IMR-90 (cell line): ENCODE measurements at regions not wholly inside any gene's neighbourhood (a gene's known extent, or its start where the extent isn't known, plus 50 kb on each side); places are given as distances from the start of the nearest gene placed in this dataset.

Experiments used
- ATAC-seq: fragments of 200-7000 bp; cut with Tn5 transposase; 2 replicates; pipeline ENCODE4 v1.9.1; 2020; ENCODE audit warnings: low read depth, mild to moderate bottlenecking, moderate library complexity
- BruUV-seq: library from RNA; stranded (reverse); fragments of 400-500 nt; replicated peaks from 2 replicates; lab custom pipeline; 2021; lab: Mats Ljungman, UMichigan
- CTCF ChIA-PET: fragments of 300-600 bp; formaldehyde crosslinking; extraction: SDS; loops from one replicate; lab custom pipeline; 2021; ENCODE audit warnings: antibody characterized with exemption; lab: Yijun Ruan, JAX
- POLR2A ChIA-PET: fragments of 300-600 bp; sonication (Branson Sonifier 250); formaldehyde crosslinking; loops from one replicate; lab custom pipeline; 2022; ENCODE audit warnings: antibody characterized with exemption; ENCODE audit not compliant: unreplicated experiment; lab: Charles Lee
- DNase-seq: peaks from one replicate; pipeline ENCODE4 v3.0.0; 2013
- H2AFZ ChIP-seq: replicated peaks from 2 replicates; pipeline ENCODE3; 2013; ENCODE audit warnings: low read length, mild to moderate bottlenecking; ENCODE audit not compliant: poor library complexity
- H2AK5ac ChIP-seq: 2 replicates; pipeline ENCODE4 v1.6.1; 2013; ENCODE audit warnings: low read depth, low read length, inconsistent platforms
- H2AK9ac ChIP-seq: replicated peaks from 2 replicates; pipeline ENCODE3; 2013; ENCODE audit warnings: mild to moderate bottlenecking, low read depth, low read length, moderate library complexity; ENCODE audit not compliant: poor library complexity
- H2BK120ac ChIP-seq: 2 replicates; pipeline ENCODE4 v1.6.1; 2013; ENCODE audit warnings: low read depth, low read length, inconsistent platforms
- H2BK15ac ChIP-seq: 3 replicates; pipeline ENCODE4 v1.6.1; 2013; ENCODE audit warnings: low read depth, low read length, inconsistent platforms
- H2BK20ac ChIP-seq: 2 replicates; pipeline ENCODE4 v1.6.1; 2013; ENCODE audit warnings: low read depth, mild to moderate bottlenecking, inconsistent platforms, low read length, moderate library complexity
- H2BK5ac ChIP-seq: 2 replicates; pipeline ENCODE4 v1.6.1; 2013; ENCODE audit warnings: mild to moderate bottlenecking, low read depth, low read length, inconsistent platforms; ENCODE audit not compliant: poor library complexity, severe bottlenecking
- H3K14ac ChIP-seq: replicated peaks from 2 replicates; pipeline ENCODE4 v1.6.1; 2013; ENCODE audit warnings: low read depth, low read length, inconsistent platforms
- H3K18ac ChIP-seq: 2 replicates; pipeline ENCODE4 v1.6.1; 2013; ENCODE audit warnings: low read depth, low read length, control low read depth
- H3K23ac ChIP-seq: 2 replicates; pipeline ENCODE4 v1.6.1; 2013; ENCODE audit warnings: low read depth, low read length, inconsistent platforms
- H3K27ac ChIP-seq: 2 replicates; pipeline ENCODE4 v1.5.1; 2013; ENCODE audit warnings: mild to moderate bottlenecking, control low read depth, low read length; ENCODE audit not compliant: insufficient read depth
- H3K27me3 ChIP-seq: 2 replicates; pipeline ENCODE4 v1.6.1; 2013; ENCODE audit warnings: low read length; ENCODE audit not compliant: control insufficient read depth, insufficient read depth
- H3K36me3 ChIP-seq: 2 replicates; pipeline ENCODE4 v1.6.1; 2013; ENCODE audit warnings: low read length, mixed read lengths; ENCODE audit not compliant: control insufficient read depth, insufficient read depth
- H3K4ac ChIP-seq: 2 replicates; pipeline ENCODE4 v1.6.1; 2013; ENCODE audit warnings: low read depth, low read length, inconsistent platforms
- H3K4me1 ChIP-seq: 2 replicates; pipeline ENCODE4 v1.6.1; 2013; ENCODE audit warnings: low read length, mixed read lengths; ENCODE audit not compliant: control insufficient read depth, insufficient read depth
- H3K4me2 ChIP-seq: 2 replicates; pipeline ENCODE4 v1.6.1; 2013; ENCODE audit warnings: low read depth, mild to moderate bottlenecking, control low read depth, low read length, moderate library complexity
- H3K4me3 ChIP-seq: 2 replicates; pipeline ENCODE4 v1.5.1; 2013; ENCODE audit warnings: low read depth, mild to moderate bottlenecking, control low read depth, low read length, moderate library complexity; ENCODE audit not compliant: insufficient read depth
- H3K56ac ChIP-seq: 2 replicates; pipeline ENCODE4 v1.6.1; 2013; ENCODE audit warnings: low read length, inconsistent platforms; ENCODE audit not compliant: insufficient read depth; ENCODE audit errors: extremely low read depth
- H3K79me1 ChIP-seq, 2 experiments: 2 replicates each; pipeline ENCODE4 v1.6.1; 2013; ENCODE audit warnings: low read length in 2 of 2, inconsistent platforms in 1 of 2, low read depth in 1 of 2
- H3K9ac ChIP-seq: 2 replicates; pipeline ENCODE4 v1.6.1; 2013; ENCODE audit warnings: low read depth, low read length, control low read depth
- H3K9me1 ChIP-seq: 2 replicates; pipeline ENCODE4 v1.6.1; 2013; ENCODE audit warnings: low read length, inconsistent platforms; ENCODE audit not compliant: insufficient read depth
- H3K9me3 ChIP-seq: 2 replicates; pipeline ENCODE4 v1.6.1; 2013; ENCODE audit warnings: low read length; ENCODE audit not compliant: control insufficient read depth, insufficient read depth
- H4K20me1 ChIP-seq: 2 replicates; pipeline ENCODE4 v1.6.1; 2013; ENCODE audit warnings: low read length, inconsistent platforms; ENCODE audit not compliant: insufficient read depth
- H4K5ac ChIP-seq: 2 replicates; pipeline ENCODE4 v1.6.1; 2013; ENCODE audit warnings: mild to moderate bottlenecking, low read depth, low read length, control low read depth
- H4K8ac ChIP-seq, 2 experiments: 2 replicates each; pipeline ENCODE4 v1.6.1; 2013; ENCODE audit warnings: low read depth in 2 of 2, low read length in 2 of 2, control low read depth in 1 of 2, inconsistent platforms in 1 of 2
- H4K91ac ChIP-seq: 2 replicates; pipeline ENCODE4 v1.6.1; 2013; ENCODE audit warnings: low read depth, low read length, inconsistent platforms; ENCODE audit not compliant: insufficient read depth
- BHLHE40 ChIP-seq: fragments of 150-350 bp; IDR thresholded peaks from 2 replicates; pipeline ENCODE4 v1.6.1; 2016; ENCODE audit warnings: mild to moderate bottlenecking, low read depth, low read length
- CEBPB ChIP-seq: IDR thresholded peaks from 2 replicates; pipeline ENCODE4 v1.6.1; 2012; ENCODE audit warnings: low read depth, low read length, improper control_type of control experiment
- CHD1 ChIP-seq: IDR thresholded peaks from 2 replicates; pipeline ENCODE4 v1.6.1; 2012; ENCODE audit warnings: low read depth, low read length, improper control_type of control experiment
- CTCF ChIP-seq: conservative IDR thresholded peaks from 2 replicates; pipeline ENCODE4 v1.5.1; 2012; ENCODE audit warnings: mild to moderate bottlenecking, low read depth, low read length, improper control_type of control experiment
- ELK1 ChIP-seq: fragments of 150-350 bp; IDR thresholded peaks from 2 replicates; pipeline ENCODE4 v1.6.1; 2016; ENCODE audit warnings: low read depth, mild to moderate bottlenecking, low read length, moderate library complexity, borderline replicate concordance
- FOS ChIP-seq: fragments of 150-350 bp; IDR thresholded peaks from 2 replicates; pipeline ENCODE4 v1.6.1; 2016; ENCODE audit warnings: low read depth, low read length
- MAFK ChIP-seq: IDR thresholded peaks from 2 replicates; pipeline ENCODE4 v1.6.1; 2012; ENCODE audit warnings: low read depth, low read length, improper control_type of control experiment
- MAZ ChIP-seq: IDR thresholded peaks from 2 replicates; pipeline ENCODE4 v1.6.1; 2012; ENCODE audit warnings: low read depth, mild to moderate bottlenecking, low read length, improper control_type of control experiment, moderate library complexity, borderline replicate concordance
- MXI1 ChIP-seq: IDR thresholded peaks from 2 replicates; pipeline ENCODE4 v1.6.1; 2012; ENCODE audit warnings: low read depth, mild to moderate bottlenecking, low read length, moderate library complexity, borderline replicate concordance
- NFE2L2 ChIP-seq: fragments of 150-350 bp; IDR thresholded peaks from 2 replicates; pipeline ENCODE4 v1.6.1; 2016; ENCODE audit warnings: low read depth, mild to moderate bottlenecking, low read length
- POLR2A ChIP-seq: IDR thresholded peaks from 2 replicates; pipeline ENCODE4 v1.6.1; 2012; ENCODE audit warnings: mild to moderate bottlenecking, low read depth, low read length
- RAD21 ChIP-seq: IDR thresholded peaks from 2 replicates; pipeline ENCODE4 v1.6.1; 2012; ENCODE audit warnings: low read length, improper control_type of control experiment
- RCOR1 ChIP-seq: IDR thresholded peaks from 2 replicates; pipeline ENCODE4 v1.6.1; 2012; ENCODE audit warnings: mild to moderate bottlenecking, low read length, improper control_type of control experiment; ENCODE audit not compliant: insufficient replicate concordance
- RFX5 ChIP-seq: IDR thresholded peaks from 2 replicates; pipeline ENCODE4 v1.8.0; 2012; ENCODE audit warnings: low read depth, mild to moderate bottlenecking, low read length, moderate library complexity
- SMC3 ChIP-seq: fragments of 150-350 bp; IDR thresholded peaks from 2 replicates; pipeline ENCODE4 v1.6.1; 2016; ENCODE audit warnings: low read depth, mild to moderate bottlenecking, antibody characterized with exemption, low read length, moderate library complexity
- WGBS, 2 experiments: methylation state at CpG; one replicate each; pipeline versions ENCODE4 v1.1.5 to v1.1.7; 2013; ENCODE audit warnings: missing lambda C conversion rate in 2 of 2; ENCODE audit not compliant: insufficient read length in 1 of 2; ENCODE audit errors: extremely low coverage in 2 of 2; 5-methylcytosine and 5-hydroxymethylcytosine counted together
- dilution Hi-C: fragments of 300-500 bp; cut with HindIII; formaldehyde crosslinking; loops from one replicate; pipeline ENCODE4 v1.14.3; 2018; ENCODE audit warnings: low sequenced_read_pairs; ENCODE audit not compliant: unreplicated experiment
- in situ Hi-C: fragments of 300-500 bp; cut with MboI; formaldehyde crosslinking; loops from 3 replicates; pipeline ENCODE4 v1.14.3; 2019; ENCODE audit warnings: low sequenced_read_pairs, inconsistent platforms, mixed read lengths
- intact Hi-C: fragments of 100-400 bp; cut with micrococcal nuclease; formaldehyde crosslinking; loops from 2 replicates; pipeline ENCODE4 v1.10.0; 2022
- TF ChIP-seq, protein P1 (sequence below): fragments of 150-350 bp; IDR thresholded peaks from 2 replicates; pipeline ENCODE4 v1.6.1; 2017; ENCODE audit warnings: mild to moderate bottlenecking, antibody characterized with exemption, low read length, low read depth

- Histone ChIP-seq H3K4me2 (no peak overlapping the region), H3K9ac (no peak overlapping the region), H3K9me3 (no peaks in the 10 kb centered on the region), H3K18ac (no peak overlapping the region), H2AK5ac (no peak overlapping the region), H4K20me1 (no peaks in the 10 kb centered on the region), H3K27me3 (no peaks in the 10 kb centered on the region), H4K5ac (no peak overlapping the region), H3K27ac (no peak overlapping the region), H3K4me1 (no peaks in the 10 kb centered on the region), H2AK9ac (no peak overlapping the region), H3K23ac (no peak overlapping the region), H3K36me3 (no peaks in the 10 kb centered on the region), H2BK5ac (no peak overlapping the region), H3K9me1 (no peaks in the 10 kb centered on the region), H3K4me3 (no peak overlapping the region), H2BK20ac (no peak overlapping the region), H3K4ac (no peak overlapping the region), H2BK120ac (no peak overlapping the region), H3K79me1 (no peaks in the 10 kb centered on the region), H4K91ac (no peak overlapping the region), H4K8ac (no peak overlapping the region), H3K56ac (no peak overlapping the region), H2AFZ (no peak overlapping the region), H3K14ac (no peak overlapping the region), H2BK15ac (no peak overlapping the region)
- WGBS, 2 experiments, result no CpG with 5 or more reads among the region's 3 CpGs
- CTCF ChIA-PET, result interaction anchor here (0.6 kb wide), 1 partner anchor 86 kb away, joined by 5 read pairs; no protein-coding TSS in a partner anchor
- no peak for TF ChIP-seq CHD1
- TF ChIP-seq CTCF, result no peak
- TF ChIP-seq FOS, result no peak
- TF ChIP-seq, protein P1, sequence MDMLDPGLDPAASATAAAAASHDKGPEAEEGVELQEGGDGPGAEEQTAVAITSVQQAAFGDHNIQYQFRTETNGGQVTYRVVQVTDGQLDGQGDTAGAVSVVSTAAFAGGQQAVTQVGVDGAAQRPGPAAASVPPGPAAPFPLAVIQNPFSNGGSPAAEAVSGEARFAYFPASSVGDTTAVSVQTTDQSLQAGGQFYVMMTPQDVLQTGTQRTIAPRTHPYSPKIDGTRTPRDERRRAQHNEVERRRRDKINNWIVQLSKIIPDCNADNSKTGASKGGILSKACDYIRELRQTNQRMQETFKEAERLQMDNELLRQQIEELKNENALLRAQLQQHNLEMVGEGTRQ, result no peak
- no peak for TF ChIP-seq POLR2A
- TF ChIP-seq ELK1, result no peak
- no peak for TF ChIP-seq SMC3
- TF ChIP-seq MAFK, result no peak
- no peak for TF ChIP-seq RAD21
- no peak for TF ChIP-seq BHLHE40
- TF ChIP-seq RCOR1, result no peak
- no peak for TF ChIP-seq RFX5
- no peak for TF ChIP-seq NFE2L2
- no peak for TF ChIP-seq MXI1
- no peak for TF ChIP-seq CEBPB
- no peak for TF ChIP-seq MAZ
- in situ Hi-C loops (no loop called here), intact Hi-C loops (no loop called here), dilution Hi-C loops (no loop called here)
- no peak for ATAC-seq
- POLR2A ChIA-PET, result no interaction called here
- no TSS peak for BruUV-seq
- no peak for DNase-seq
Measured at GRCh38 chr17:34511265-34511664, 68.1 kb upstream of the TMEM132E start.
